ENCODE measurements at regions not wholly inside any gene's neighbourhood (a gene's known extent, or its start where the extent isn't known, plus 50 kb on each side); places are given as distances from the start of the nearest gene placed in this dataset.

DNA sequence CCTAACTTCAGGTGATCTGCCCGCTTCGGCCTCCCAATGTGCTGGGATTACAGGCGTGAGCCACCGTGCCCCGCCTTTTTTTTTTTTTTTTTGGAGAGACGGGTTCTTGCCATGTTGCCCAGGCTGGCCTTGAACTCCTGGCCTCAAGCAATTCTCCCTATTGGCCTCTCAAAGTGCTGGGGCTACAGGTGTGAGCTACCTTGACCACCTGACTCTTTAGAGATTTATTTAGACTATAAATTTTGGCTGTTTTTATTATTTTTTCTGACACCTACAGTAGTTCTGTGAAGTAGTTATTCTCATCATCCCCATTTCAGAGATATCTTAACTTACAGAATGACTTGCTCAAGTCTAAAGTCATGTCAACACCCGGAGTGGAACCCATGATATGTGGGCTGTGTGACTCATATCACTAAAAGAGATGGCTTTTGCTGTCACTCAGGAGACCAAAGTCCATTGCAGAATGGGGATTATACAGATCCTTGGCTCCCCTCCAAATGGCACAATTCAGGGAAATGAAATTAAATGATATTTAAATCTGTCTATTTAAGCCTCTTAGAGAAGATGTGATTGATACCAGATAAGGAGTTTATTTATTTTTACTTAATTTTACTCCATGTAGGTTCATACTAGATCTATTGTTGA lies 93.2 kb downstream of the CTH start (continued):
- TF ChIP-seq CHD7 (IDR thresholded peaks at IDR 0.05; ENCODE audit: insufficient replicate concordance, low read length) (no peak), SP1 (IDR thresholded peaks at IDR 0.05; ENCODE audit: low read depth, low read length) (no peak), RXRA (IDR thresholded peaks at IDR 0.05; ENCODE audit: insufficient read depth, low read depth, low read length) (no peak), EGR1 (IDR thresholded peaks at IDR 0.05; ENCODE audit: borderline replicate concordance, low read depth, low read length) (no peak), KDM4A (IDR thresholded peaks at IDR 0.05; ENCODE audit: low read depth, low read length, severe bottlenecking) (no peak), FOSL1 (IDR thresholded peaks at IDR 0.05; ENCODE audit: insufficient read depth, low read depth, low read length) (no peak), USF2 (IDR thresholded peaks at IDR 0.05; ENCODE audit: low read length) (no peak), CHD2 (IDR thresholded peaks at IDR 0.05; ENCODE audit: low read length) (no peak), BCL11A (IDR thresholded peaks at IDR 0.05; ENCODE audit: low read depth in 2 of 2, low read length in 2 of 2) (no peak)
